Eye (tissue), 1 donor: ENCODE measurements at regions not wholly inside any gene's neighbourhood (a gene's known extent, or its start where the extent isn't known, plus 50 kb on each side); places are given as distances from the start of the nearest gene placed in this dataset.

Source experiments
- DNase-seq: peaks from one replicate; pipeline ENCODE4 v3.0.0-alpha.2; 2015

DNA sequence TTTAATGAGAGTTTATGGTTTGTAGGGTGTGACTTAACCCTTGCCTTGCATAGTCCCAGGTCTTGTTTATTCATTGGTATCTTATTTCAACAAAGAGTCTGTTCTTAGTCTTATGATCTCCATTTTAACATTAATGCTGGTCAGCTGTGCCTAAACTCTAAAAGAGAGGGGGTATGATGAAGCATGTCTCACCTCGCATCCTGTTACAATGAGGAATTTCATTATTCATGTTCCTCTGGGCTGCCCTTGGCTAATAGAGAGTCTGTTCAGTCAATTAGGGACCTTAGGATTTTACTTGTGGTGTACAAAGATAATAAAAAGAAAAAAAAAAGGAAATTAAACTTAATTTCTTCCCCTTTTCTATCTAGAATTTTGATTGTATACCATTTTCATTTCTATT is 831.9 kb upstream of the CDH2 start:
- no peak for DNase-seq

DNA sequence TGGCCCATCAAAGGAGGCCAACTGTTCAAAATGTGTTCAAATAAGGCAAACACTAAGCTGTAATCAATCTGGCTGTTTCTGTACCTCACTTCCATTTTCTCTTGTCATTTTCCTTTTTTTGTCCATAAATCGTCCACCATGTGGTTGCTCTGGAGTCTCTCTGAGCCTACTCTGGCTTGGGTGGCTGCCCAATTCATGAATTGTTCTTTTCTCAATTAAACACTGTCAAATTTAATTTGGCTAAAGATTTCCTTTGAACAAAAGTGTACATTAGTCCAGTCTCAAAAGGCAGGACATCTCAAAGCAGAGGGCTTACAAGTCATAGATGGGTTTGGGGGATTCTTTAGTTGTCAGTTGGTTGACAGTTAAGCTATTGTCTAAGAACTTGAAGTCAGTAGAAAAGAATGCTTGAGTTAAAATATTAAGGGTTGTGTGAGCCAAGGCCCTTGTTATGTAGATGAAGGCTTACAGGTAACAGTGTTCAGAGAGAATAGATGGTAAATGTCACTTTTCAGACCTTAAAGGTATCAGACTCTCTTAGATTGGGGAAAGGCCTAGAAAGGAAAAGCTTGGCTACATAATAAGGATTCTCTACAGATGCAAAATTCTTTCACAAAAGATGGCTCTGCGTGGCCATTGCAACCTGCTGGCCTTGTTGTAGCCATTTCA is 831.2 kb upstream of the CDH2 start:
- DNase-seq, result no peak

DNA sequence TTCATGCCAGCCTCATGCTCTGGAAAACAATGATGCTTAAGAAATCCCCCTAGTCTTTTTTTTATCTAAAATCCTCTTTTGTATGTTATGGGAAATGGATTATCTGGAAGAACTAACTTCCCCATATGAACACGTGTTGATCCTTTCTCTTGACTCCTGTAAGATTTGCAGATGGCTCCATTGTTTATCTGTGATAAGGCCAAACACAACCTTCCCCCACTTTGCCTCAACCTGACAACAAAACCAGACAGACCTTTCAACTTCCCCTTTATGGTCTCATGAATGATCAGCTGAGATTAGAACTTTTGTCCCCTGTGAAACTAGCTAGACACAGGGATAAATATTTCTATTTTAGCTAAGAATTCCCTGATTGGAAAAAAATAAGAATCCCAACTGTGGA is 828.0 kb upstream of the CDH2 start:
- no peak for DNase-seq

DNA sequence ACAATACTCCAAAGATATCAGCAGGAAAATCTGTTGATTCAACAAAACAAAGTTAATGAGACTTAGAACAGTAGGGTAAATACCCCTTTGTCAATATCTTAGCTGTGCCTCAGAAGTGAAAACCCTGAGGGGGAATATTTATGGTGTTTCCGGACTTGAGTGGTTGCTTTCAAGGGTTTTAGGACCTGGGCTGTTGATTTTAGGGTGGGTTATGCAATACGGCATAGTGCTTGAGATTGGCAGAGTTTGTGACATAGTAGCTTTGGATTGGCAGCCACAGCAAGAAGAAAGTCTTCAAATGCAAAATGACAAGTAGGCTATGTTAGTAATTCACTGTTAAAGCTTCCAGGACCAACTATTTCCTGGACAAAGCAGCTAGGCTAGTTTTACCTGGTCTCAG is 826.3 kb upstream of the CDH2 start:
- no peak for DNase-seq

- no peak for DNase-seq
Observed at GRCh38 chr18:29002747-29003146, 825.8 kb upstream of the CDH2 start.

DNA sequence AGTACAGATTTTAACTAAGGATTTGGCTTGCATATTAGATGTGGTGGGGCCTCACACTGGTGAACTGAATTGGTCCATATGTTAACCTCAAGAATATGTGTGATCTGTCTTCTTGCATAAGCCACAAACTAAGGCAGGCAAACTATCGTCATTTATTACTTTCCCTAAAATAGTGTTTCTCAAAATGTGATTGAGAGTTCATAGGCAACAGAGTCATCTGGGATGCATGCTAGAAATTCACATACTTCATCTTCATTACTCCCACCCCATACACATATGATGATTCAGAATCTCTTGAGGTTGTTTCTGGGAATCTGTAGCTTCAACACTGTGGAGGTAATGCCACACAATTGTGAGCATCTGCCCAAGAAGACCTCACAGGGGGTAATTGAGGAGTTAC is 822.8 kb upstream of the CDH2 start:
- no peak for DNase-seq

- no peak for DNase-seq
Observed at GRCh38 chr18:28995319-28995718, 818.4 kb upstream of the CDH2 start.

DNA sequence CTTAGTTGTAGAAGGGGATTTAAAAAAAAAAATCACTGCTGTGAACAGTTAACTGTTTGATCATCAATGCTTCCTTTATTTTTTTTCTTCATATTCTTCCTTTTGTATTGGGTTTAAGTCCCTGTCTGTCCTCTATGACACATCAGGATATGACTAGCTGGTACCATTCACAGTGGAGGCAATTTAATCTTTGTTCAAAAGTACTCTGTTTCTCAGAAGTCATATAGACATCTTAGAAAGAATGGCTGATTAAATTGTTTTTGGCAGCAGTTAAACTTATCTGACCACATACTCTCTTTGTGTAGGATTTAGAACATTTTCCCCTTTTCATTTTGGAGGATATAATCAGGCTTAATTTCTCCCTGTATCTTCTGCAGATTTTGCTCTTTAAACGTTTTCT is 807.8 kb upstream of the CDH2 start:
- DNase-seq, result no peak

GRCh38 chr18:28974504-28974903 is 797.6 kb upstream of the CDH2 start:
- DNase-seq, result no peak

DNA sequence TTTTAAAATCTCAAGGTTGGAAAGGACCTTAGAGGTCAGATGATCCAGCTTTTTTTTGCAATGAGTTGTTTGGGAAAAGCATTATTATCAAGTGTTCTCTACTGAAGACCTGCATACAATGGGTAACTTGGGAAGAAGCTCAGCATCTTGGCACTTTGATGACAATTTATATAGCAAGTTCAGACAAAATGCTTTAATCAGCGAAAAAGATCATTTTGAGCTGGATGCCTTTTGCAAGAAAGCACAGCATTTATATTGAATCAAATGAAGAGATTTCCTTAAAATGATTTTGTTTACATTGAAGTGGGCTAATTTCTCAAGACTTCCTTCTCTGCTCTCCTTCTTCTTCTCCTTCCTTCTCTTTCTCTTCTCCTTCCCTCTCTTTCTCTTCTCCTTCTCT is 796.4 kb upstream of the CDH2 start:
- no peak for DNase-seq

- DNase-seq, result no peak
Observed at GRCh38 chr18:28972333-28972907, 795.5 kb upstream of the CDH2 start.

DNA sequence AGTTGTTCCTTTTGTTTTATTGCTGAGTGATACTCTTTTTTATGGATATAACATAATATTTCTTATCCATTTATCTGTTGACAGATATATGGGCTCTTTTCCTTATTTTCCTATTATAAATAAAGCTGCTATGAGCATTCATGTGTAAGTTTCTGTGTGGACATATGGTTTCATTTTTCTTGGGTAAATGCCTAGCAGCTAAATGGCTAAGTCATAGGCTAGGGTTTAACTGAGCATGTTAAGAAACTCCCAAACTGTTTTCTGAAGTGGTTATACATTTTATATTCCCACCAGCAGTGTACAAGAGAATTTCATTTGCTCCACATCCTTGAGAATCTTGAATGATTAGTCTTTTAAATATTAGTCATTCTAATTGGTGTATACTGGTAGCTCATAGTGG is 786.6 kb upstream of the CDH2 start:
- no peak for DNase-seq

DNA sequence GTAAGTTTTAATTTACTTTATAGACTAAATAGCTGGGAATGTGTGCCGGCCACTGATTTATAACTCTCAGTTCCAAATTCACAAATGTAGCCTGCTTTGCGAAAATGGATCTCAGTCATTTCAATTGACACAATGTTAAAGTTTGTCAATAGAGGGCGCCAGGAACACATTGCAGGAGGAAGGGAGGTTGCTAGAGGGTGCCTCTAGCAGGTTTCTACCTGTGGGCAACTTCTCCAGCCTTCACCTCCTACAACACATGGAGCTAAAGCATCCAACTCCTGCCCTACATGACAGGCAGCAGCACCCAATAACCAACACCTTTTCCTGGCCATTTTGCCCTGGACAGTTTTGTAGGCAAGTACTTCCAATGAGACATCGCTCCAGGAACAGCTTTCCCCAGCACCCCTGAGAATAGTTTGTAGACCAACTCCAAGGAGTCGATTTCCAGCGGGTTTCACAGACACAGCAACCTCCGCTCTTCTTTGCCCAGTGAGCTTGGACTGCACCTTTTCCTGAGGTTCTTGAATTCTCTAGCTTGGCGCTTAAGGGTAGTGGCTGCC is 784.8 kb upstream of the CDH2 start:
- DNase-seq, result peak; percentile 33

GRCh38 chr18:28960146-28960545 is 783.2 kb upstream of the CDH2 start:
- no peak for DNase-seq

GRCh38 chr18:28952339-28952738 is 775.4 kb upstream of the CDH2 start:
- DNase-seq, result no peak

DNA sequence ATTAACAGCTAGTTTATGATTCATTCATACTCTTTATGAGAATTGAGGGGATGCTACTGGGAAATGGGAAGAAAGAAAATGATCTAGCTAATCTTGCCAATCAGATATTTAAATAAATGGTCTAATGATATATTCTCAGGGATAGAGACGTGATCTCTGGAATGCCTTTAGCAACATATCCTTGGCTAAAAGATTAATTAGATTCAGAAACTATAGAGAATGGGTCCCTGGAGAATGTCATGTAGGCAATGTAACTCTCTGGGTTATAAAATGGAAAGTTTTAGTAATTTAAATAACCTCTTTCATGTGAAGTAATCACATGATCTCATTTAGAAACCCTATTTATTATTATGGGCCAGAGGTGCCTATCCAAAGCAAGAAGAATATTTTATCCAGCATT is 771.0 kb upstream of the CDH2 start:
- no peak for DNase-seq

- DNase-seq, result no peak
Observed at GRCh38 chr18:28946471-28946870, 769.5 kb upstream of the CDH2 start.

DNA sequence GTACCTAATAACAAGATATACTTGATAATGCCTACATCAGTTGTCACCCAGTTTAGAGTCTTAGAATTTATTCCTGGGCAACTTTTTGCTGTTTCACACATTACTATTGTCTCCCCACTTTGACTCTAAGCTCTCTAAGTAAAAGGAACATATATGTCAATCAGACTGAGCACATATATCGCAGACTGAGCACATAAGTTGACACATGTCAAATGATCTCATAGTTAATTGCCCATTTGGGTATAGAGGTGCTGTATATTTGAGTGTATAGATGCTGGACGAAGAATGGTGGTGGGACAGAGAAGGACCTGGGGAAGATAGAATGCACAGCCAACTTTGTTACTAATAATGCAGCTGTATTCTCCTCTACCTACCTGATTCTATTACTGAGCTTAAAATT is 746.0 kb upstream of the CDH2 start:
- no peak for DNase-seq

- no peak for DNase-seq
Observed at GRCh38 chr18:28916456-28916855, 739.5 kb upstream of the CDH2 start.

GRCh38 chr18:28905509-28905908 is 728.6 kb upstream of the CDH2 start:
- no peak for DNase-seq

DNA sequence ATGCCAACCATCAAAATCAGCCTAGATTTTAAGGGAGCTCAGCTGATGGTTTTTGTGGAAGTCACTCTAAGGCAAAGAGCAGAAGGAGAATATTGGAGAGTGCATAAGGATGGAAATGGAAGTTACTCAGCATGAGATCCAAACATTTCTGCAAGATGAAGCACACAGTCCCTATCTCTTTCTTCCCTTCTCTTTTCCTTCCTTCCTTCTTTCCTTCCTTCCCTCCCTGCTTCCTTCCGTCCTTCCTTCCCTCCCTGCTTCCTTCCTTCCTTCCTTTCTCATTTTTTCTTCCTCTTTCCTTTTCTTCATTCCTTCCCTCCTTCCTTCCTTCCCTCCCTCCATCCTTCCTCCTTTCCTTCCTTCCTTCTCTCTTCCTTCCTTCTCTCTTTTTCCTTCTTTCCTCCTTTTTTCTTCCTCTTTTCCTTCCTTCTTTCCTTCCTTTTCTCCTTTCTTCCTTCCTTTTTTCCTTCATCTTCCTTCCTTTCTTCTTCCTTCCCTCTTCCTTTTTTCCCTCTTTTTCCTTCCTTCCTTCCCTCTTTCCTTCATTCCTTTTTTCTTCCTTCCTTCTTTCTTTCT is 727.9 kb upstream of the CDH2 start:
- DNase-seq, result no peak

DNA sequence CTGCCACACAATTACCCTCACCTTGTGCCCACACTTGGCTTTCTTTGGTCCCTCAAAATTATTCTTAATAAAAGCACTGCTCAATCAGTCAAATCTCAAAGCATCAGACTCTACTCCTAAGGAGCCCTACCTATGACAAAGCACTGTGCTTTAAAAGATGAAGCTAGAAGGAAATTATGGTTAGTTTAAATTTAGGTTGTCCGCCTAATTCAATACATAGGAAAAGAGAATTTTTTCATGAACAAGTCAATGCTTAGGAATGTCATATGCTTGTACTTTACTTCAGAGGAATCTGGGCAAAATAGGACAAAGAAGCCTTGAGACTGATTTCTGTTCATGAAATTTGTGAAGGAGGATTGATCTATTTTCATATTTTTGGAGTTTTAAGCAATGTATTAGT is 726.4 kb upstream of the CDH2 start:
- DNase-seq, result no peak

- no peak for DNase-seq
Observed at GRCh38 chr18:28890791-28891190, 713.9 kb upstream of the CDH2 start.

DNA sequence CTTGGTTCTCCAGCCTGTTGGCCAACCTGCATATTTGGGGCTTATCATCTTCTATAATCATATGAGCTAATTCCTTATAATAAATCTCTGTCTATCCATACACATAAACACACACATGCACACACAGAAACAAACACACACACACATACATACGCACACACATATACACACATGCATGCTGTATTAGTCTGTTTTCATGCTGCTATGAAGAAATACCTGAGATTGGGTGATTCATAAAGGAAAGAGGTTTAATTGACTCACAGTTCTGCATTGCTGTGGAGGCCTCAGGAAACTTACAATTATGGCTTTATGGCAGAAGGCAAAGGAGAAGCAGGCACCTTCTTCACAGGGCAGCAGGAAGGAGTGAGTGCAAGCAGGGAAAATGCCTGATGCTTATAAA is 707.4 kb upstream of the CDH2 start:
- DNase-seq, result no peak

GRCh38 chr18:28880856-28881255 is 703.9 kb upstream of the CDH2 start:
- DNase-seq, result no peak
